22Rv1 (cell line): ENCODE measurements at regions not wholly inside any gene's neighbourhood (a gene's known extent, or its start where the extent isn't known, plus 50 kb on each side); places are given as distances from the start of the nearest gene placed in this dataset.

Experiments
- H3K27ac ChIP-seq: fragments of 450-650 bp; 2 replicates; pipeline ENCODE4 v1.5.1; 2017
- CTCF ChIP-seq: fragments of 450-650 bp; IDR thresholded peaks from 2 replicates; pipeline ENCODE4 v1.5.1; 2017; ENCODE audit warnings: mild to moderate bottlenecking
- ZFX ChIP-seq: fragments of 450-650 bp; IDR thresholded peaks from 2 replicates; pipeline ENCODE4 v1.6.1; 2017; ENCODE audit warnings: antibody characterized with exemption, borderline replicate concordance

DNA sequence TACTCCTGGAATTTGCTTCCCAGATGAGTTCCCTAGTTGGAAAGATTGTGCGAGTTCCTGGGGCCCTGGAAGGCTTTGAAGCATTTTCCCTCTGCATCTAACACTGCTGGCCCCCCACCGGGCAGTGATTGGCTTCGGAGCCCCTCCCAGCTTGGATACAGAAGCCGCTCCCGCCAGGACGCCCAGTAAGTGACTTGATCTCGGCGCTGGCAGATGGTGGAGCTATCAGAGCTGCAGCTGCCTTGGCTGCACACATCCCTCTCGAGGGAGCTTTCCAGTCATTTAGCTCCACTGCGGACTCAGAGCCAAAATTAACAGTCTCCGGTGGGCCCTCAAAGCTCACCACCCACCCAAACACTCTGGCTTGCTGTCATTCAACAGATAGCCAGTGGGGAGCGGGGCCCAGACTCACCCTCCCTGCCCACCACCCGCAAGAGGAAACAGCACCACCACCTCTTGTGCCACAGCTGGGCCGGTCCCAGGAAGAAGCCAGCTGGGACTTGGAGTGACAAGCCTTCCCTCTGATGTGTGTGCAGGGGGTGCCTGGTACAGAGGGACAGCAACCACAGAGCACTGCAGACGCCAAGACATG lies 162.3 kb downstream of the TRIM29 start:
- TF ChIP-seq CTCF (no peak), ZFX (no peak)
- H3K27ac ChIP-seq, result no peak overlapping the region

DNA sequence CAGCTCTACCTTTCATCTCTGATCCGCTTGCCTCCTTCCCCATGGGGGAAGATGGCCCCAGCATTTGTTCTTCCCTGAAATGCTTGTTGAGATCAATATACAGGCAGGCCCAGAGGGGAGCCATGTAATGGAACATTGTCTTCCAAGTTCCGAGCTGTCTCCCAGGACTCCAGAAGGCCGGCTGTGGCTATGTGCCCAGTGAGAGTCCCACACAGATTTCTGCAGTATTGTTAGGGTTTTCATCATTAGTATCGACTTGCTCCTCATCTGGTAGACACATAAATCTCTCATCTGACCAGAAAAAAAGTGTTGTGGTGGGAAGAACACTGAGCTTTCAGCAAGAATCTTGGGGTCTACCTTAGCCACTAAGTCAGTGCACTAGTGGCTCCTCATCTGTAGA lies 163.4 kb downstream of the TRIM29 start:
- TF ChIP-seq ZFX (no peak), CTCF (no peak)
- H3K27ac ChIP-seq, result no peak overlapping the region

- no peak for TF ChIP-seq CTCF
- no peak for TF ChIP-seq ZFX
- H3K27ac ChIP-seq, result no peak overlapping the region
Measured at GRCh38 chr11:119974051-119974450, 163.9 kb downstream of the TRIM29 start.

GRCh38 chr11:119972281-119972680 lies 165.6 kb downstream of the TRIM29 start:
- TF ChIP-seq CTCF (no peak), ZFX (no peak)

GRCh38 chr11:119970555-119971304 lies 167.2 kb downstream of the TRIM29 start:
- H3K27ac ChIP-seq, result no peak overlapping the region
- TF ChIP-seq ZFX (no peak), CTCF (no peak)

More at GRCh38 chr11:119972281-119972680, 165.6 kb downstream of the TRIM29 start:
- no peak overlapping the region for H3K27ac ChIP-seq

DNA sequence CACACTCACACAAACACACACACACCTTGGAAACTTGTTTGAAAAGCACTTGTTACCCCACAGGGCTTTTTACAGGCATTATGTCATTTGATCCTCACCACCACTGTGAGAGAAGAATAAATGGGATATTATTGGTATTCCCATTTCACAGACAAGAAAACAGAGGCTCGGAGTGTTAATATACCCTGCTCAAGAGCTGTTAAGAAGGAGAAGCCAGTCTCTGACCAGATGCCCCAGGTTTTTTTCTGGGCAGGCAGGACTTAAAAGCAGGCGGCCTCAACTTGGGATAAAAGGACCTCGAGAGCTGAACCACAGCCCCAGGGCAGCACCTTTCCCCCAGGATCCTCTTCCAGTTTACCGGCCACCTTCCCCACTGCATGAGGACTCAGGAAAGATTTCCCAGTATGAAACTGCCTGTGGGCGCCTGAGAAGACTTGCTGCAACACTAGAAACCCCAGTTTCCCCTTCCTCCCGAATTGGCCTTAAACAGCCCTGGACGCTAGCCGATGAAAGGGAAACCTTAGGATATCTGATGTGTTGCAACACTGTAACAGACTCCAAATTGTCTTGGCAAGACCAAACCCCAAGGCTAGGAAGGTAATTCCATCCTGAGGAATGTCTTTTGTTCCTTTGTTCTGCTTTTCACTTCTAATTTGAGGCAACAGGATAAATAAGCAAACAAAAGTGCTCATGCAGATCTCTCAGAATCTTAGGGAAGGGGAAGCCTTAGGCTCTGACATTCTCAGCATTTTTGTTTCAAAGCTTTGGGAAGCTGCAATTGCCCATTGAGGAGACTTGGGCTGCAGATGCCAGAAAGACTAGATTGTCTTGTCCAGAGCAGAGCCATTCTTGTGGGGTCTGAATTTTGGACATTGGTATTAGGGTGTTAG lies 173.5 kb downstream of the TRIM29 start:
- no peak overlapping the region for H3K27ac ChIP-seq
- TF ChIP-seq ZFX (no peak), CTCF (no peak)
